ENCODE measurements at regions not wholly inside any gene's neighbourhood (a gene's known extent, or its start where the extent isn't known, plus 50 kb on each side); places are given as distances from the start of the nearest gene placed in this dataset.

DNA sequence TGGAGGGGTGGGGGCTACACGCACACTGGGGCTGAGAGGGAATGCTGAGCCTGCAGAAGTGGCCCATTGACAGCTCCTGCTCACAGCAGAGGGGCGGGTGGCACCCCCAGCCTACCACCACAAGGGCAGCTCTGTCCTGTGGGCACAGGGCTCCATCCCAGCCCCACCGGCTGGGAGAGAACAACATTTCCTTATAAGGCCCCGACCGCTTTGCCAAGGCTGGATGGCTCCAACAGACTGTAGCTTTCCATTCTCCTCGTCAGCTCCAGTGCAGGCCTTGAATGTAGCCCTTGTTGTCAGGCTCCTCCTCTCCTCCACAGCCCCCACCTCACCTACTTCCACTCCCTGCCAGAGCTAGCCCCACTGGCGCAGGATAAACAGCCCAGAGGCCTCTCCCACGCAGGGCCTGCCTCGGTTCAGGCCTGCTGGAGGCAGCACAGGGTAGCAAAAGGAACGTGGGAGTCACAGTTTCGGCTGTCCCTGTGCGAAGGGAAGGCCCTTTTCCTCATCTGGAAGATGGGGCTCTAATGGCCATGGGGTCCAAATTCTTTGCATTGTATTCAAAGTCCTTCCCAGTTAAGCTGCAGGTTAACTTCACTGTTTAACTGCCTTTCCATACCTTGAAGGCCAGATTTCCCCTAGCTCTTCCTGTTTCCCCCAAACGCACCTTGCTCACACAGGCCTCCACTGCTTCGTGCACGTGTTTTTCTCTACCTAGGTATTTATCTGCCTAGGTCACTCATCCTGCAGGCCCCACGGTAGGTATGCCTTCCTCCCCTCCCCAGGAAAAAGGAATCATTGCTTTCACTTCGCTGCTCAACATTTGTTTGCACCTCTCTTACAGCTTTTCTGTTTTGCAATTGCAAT lies 101.6 kb upstream of the LPP start:
- H3K4me1 ChIP-seq = peaks cover 26% of the 10 kb centered on the region in 2 donors
- H3K27ac ChIP-seq = peak overlapping the region; percentile 71 to 87 (median 74)
- H3K4me3 ChIP-seq = no peak overlapping the region
- H3K36me3 ChIP-seq = no peaks in the 10 kb centered on the region
- in situ Hi-C loops (cut with MboI; ENCODE audit: low sequenced_read_pairs in 4 of 4) = loop anchor here in 1 of 4 donors (10.0 to 25.0 kb wide), 2 partner anchors 902 to 1085 kb away; no protein-coding TSS in a partner anchor
- H3K27me3 ChIP-seq = no peaks in the 10 kb centered on the region
- no peaks in the 10 kb centered on the region for H3K9me3 ChIP-seq
- peak; percentile 80 to 89 for ATAC-seq
- TF ChIP-seq POLR2A (IDR thresholded peaks at IDR 0.05) = peak in 1 of 2 donors; percentile 23
- TF ChIP-seq, protein P1, sequence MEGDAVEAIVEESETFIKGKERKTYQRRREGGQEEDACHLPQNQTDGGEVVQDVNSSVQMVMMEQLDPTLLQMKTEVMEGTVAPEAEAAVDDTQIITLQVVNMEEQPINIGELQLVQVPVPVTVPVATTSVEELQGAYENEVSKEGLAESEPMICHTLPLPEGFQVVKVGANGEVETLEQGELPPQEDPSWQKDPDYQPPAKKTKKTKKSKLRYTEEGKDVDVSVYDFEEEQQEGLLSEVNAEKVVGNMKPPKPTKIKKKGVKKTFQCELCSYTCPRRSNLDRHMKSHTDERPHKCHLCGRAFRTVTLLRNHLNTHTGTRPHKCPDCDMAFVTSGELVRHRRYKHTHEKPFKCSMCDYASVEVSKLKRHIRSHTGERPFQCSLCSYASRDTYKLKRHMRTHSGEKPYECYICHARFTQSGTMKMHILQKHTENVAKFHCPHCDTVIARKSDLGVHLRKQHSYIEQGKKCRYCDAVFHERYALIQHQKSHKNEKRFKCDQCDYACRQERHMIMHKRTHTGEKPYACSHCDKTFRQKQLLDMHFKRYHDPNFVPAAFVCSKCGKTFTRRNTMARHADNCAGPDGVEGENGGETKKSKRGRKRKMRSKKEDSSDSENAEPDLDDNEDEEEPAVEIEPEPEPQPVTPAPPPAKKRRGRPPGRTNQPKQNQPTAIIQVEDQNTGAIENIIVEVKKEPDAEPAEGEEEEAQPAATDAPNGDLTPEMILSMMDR (IDR thresholded peaks at IDR 0.05 in 4 of 5, conservative IDR thresholded peaks at IDR 0.05 in 1 of 5) = peak in 4 of 5 experiments; percentile 32 to 56 (median 47)
- intact Hi-C loops (cut with DNase I; ENCODE audit: low total_unique reads) = loop anchor here (5.0 to 10.0 kb wide), 3 partner anchors 305 to 900 kb away; partner anchors contain the start of gene BCL6
- peak; percentile 72 to 94 for DNase-seq

DNA sequence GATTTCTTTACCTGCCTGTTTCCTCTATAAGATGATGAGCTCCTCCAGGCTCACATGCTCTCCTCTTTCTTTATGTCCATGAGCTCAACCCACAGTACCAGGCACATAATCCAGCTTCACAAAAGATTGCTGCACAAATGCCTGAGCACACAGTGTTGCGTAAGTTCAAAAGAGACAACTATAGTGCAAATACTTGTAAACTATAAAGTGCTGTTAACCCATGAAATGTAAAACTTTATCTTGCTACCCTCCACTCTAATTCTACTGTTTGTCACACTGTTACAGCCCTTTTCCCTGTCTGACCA lies 101.0 kb upstream of the LPP start:
- H3K4me1 ChIP-seq = peaks cover 26% of the 10 kb centered on the region in 2 donors
- ATAC-seq (no peak), DNase-seq (no peak)
- intact Hi-C loops (cut with DNase I; ENCODE audit: low total_unique reads) (loop anchor here (5.0 to 10.0 kb wide), 3 partner anchors 306 to 899 kb away; partner anchors contain the start of gene BCL6), in situ Hi-C loops (cut with MboI; ENCODE audit: low sequenced_read_pairs in 4 of 4) (loop anchor here in 1 of 4 donors (10.0 to 25.0 kb wide), 2 partner anchors 902 to 1084 kb away; no protein-coding TSS in a partner anchor)
- TF ChIP-seq, protein P1 (IDR thresholded peaks at IDR 0.05 in 4 of 5, conservative IDR thresholded peaks at IDR 0.05 in 1 of 5) = no peak
- TF ChIP-seq POLR2A (IDR thresholded peaks at IDR 0.05) = no peak
- H3K4me3 ChIP-seq = no peak overlapping the region
- no peaks in the 10 kb centered on the region for H3K36me3 ChIP-seq
- H3K27ac ChIP-seq = peak overlapping the region; percentile 71 to 87 (median 74)
- no peaks in the 10 kb centered on the region for H3K9me3 ChIP-seq
- H3K27me3 ChIP-seq = no peaks in the 10 kb centered on the region

DNA sequence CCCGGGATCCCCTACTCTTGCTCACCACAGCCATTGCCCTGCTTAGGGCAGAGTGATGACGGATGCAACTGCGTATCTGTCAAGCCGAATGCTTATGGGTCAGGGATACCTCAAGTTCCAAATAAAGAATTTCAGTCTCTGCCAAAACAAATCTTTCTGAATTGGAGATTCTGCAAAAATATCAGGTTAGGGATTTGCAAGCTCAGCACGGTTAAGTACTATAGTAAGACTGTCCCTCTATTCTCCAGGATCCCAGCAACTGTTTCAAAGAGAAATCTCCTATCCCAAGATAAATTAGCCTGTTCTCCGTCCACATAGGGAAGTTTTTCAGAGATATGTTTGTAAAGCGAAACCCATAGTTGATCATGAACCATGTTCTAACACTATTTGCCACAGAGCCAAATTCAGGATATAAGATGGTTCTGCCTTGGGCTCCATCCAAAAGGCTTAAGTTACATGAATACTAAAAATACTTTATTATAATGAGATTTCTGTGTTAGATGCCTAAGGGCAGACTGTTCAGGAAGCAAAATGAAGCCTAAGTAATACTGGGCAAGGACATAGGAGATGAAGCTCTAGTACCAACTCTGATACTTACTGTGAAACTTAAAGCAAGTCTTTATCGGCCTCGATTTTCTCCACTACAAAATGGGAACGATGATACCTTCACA lies 100.1 kb upstream of the LPP start:
- no peak for DNase-seq
- ATAC-seq = peak in 1 of 2 donors; percentile 26
- intact Hi-C loops (cut with DNase I; ENCODE audit: low total_unique reads) = loop anchor here (5.0 to 10.0 kb wide), 3 partner anchors 307 to 898 kb away; partner anchors contain the start of gene BCL6
- Histone ChIP-seq H3K4me3 (no peak overlapping the region), H3K27me3 (no peaks in the 10 kb centered on the region), H3K4me1 (peaks cover 26% of the 10 kb centered on the region in 2 donors), H3K9me3 (no peaks in the 10 kb centered on the region), H3K36me3 (no peaks in the 10 kb centered on the region), H3K27ac (peak overlapping the region; percentile 71 to 87 (median 74))
- TF ChIP-seq, protein P1 (IDR thresholded peaks at IDR 0.05 in 4 of 5, conservative IDR thresholded peaks at IDR 0.05 in 1 of 5) = no peak
- no peak for TF ChIP-seq POLR2A (IDR thresholded peaks at IDR 0.05)
- in situ Hi-C loops (cut with MboI; ENCODE audit: low sequenced_read_pairs in 4 of 4) = loop anchor here in 1 of 4 donors (10.0 to 25.0 kb wide), 2 partner anchors 901 to 1083 kb away; no protein-coding TSS in a partner anchor

DNA sequence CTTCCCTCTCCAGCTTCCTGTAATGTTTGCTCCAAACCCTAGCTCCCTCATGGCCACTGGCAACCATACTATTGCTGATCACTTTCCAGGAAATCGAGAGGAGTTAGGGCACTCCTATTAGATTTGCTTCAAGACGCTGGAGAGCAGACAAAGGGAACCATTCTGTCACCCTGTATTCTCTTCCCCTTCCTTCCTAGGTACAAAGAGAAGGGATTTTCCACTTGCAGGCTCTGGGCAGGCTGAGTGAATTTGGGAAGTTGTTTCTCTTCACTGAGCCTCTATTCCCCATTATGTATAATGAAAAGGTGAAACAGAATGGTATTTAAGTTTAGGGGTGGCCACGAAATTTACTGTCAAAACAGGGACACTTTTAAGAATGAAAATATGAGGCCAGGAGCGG lies 99.4 kb upstream of the LPP start:
- intact Hi-C loops (cut with DNase I; ENCODE audit: low total_unique reads) = loop anchor here (5.0 to 10.0 kb wide), 3 partner anchors 307 to 898 kb away; partner anchors contain the start of gene BCL6
- DNase-seq (no peak), ATAC-seq (no peak)
- Histone ChIP-seq H3K9me3 (no peaks in the 10 kb centered on the region), H3K27me3 (no peaks in the 10 kb centered on the region), H3K4me1 (peaks cover 26% of the 10 kb centered on the region in 2 donors), H3K36me3 (no peaks in the 10 kb centered on the region), H3K4me3 (no peak overlapping the region), H3K27ac (peak overlapping the region; percentile 71 to 87 (median 74))
- in situ Hi-C loops (cut with MboI; ENCODE audit: low sequenced_read_pairs in 4 of 4) = loop anchor here in 1 of 4 donors (10.0 to 25.0 kb wide), 2 partner anchors 900 to 1083 kb away; no protein-coding TSS in a partner anchor
- no peak for TF ChIP-seq POLR2A (IDR thresholded peaks at IDR 0.05)
- TF ChIP-seq, protein P1 (IDR thresholded peaks at IDR 0.05 in 4 of 5, conservative IDR thresholded peaks at IDR 0.05 in 1 of 5) = no peak

All from gastrocnemius medialis (tissue), 4 donors.